K562 (cell line): ENCODE measurements at regions not wholly inside any gene's neighbourhood (a gene's known extent, or its start where the extent isn't known, plus 50 kb on each side); places are given as distances from the start of the nearest gene placed in this dataset.

Source experiments
- ATAC-seq: fragments of 200-7000 bp; cut with Tn5 transposase; 3 replicates; pipeline ENCODE4 v1.9.1; 2020; ENCODE audit warnings: moderate library complexity
- BruUV-seq: library from RNA; stranded (reverse); fragments of 400-500 nt; replicated peaks from 2 replicates; lab custom pipeline; 2021; lab: Mats Ljungman, UMichigan
- CTCF ChIA-PET: fragments of 300-600 bp; formaldehyde crosslinking; extraction: SDS; loops from one replicate; lab custom pipeline; 2021; ENCODE audit warnings: low intra/inter-chr PET ratio; lab: Yijun Ruan, JAX
- POLR2A ChIA-PET: fragments of 300-600, 350-650 bp; sonication (Branson Sonifier 250); formaldehyde crosslinking; extraction: SDS; loops from one replicate; lab custom pipeline; 2021; ENCODE audit warnings: antibody characterized with exemption, inconsistent platforms; lab: Yijun Ruan, JAX
- DNase-seq, 4 experiments: peaks; one replicate each; pipeline versions ENCODE4 v3.0.0 to v3.0.0-alpha.2; 2011 to 2018; ENCODE audit warnings: low spot score in 3 of 4, mixed read lengths in 3 of 4; ENCODE audit errors: extremely low read depth in 1 of 4
- FAIRE-seq: peaks from 2 replicates; lab custom pipeline; 2011; peaks lifted over from hg19 to GRCh38; lab: Jason Lieb, UNC
- H2AFZ ChIP-seq: 2 replicates; pipeline ENCODE4 v1.6.0; 2011; ENCODE audit warnings: low read depth, low read length, control low read depth, inconsistent platforms
- H3K27ac ChIP-seq: fragments of 200-600 bp; 3 replicates; pipeline ENCODE4 v1.8.0; 2011; ENCODE audit warnings: low read depth, mild to moderate bottlenecking, control low read depth, inconsistent platforms, low read length, moderate library complexity, mixed read lengths; ENCODE audit errors: extremely low read depth
- H3K27me3 ChIP-seq, 2 experiments: fragments of 300-600 bp in 1 of 2; 2 replicates in 1 of 2; 3 replicates in 1 of 2; pipeline versions ENCODE4 v1.6.0 to v1.8.0; 2011; ENCODE audit warnings: inconsistent platforms in 2 of 2, low read length in 2 of 2, mild to moderate bottlenecking in 1 of 2, mixed read lengths in 1 of 2, moderate library complexity in 1 of 2; ENCODE audit not compliant: control insufficient read depth in 2 of 2, insufficient read depth in 2 of 2
- H3K36me3 ChIP-seq: fragments of 300-600 bp; 3 replicates; pipeline ENCODE4 v1.8.0; 2011; ENCODE audit warnings: mild to moderate bottlenecking, low read length, inconsistent platforms; ENCODE audit not compliant: control insufficient read depth, insufficient read depth
- H3K4me1 ChIP-seq, 2 experiments: fragments of 200-600 bp in 1 of 2; replicated peaks in 1 of 2; 2 replicates in 1 of 2; 3 replicates in 1 of 2; pipeline versions ENCODE4 v1.5.1 to v1.8.0; 2011; ENCODE audit warnings: inconsistent platforms in 2 of 2, low read length in 2 of 2, mild to moderate bottlenecking in 1 of 2, mixed read lengths in 1 of 2, moderate library complexity in 1 of 2; ENCODE audit not compliant: control insufficient read depth in 2 of 2, insufficient read depth in 2 of 2
- H3K4me2 ChIP-seq: 2 replicates; pipeline ENCODE4 v1.6.1; 2011; ENCODE audit warnings: low read length, control low read depth, inconsistent platforms, mixed read lengths; ENCODE audit not compliant: insufficient read depth
- H3K4me3 ChIP-seq: fragments of 200-600 bp; sonication (generic), shearing (Covaris generic); 2 replicates; pipeline ENCODE4 v1.5.1; 2016; ENCODE audit warnings: control low read depth, inconsistent platforms
- H3K79me2 ChIP-seq: fragments of 200-600 bp; 3 replicates; pipeline ENCODE4 v1.8.0; 2011; ENCODE audit warnings: low read length, inconsistent platforms; ENCODE audit not compliant: control insufficient read depth, insufficient read depth
- H3K9ac ChIP-seq, 2 experiments: 2 replicates each; pipeline versions ENCODE4 v1.6.0 to v1.6.1; 2011; ENCODE audit warnings: low read depth in 2 of 2, low read length in 2 of 2, control low read depth in 1 of 2, inconsistent platforms in 1 of 2, mild to moderate bottlenecking in 1 of 2, mixed read lengths in 1 of 2; ENCODE audit not compliant: insufficient read depth in 1 of 2
- H3K9me1 ChIP-seq: one replicate; pipeline ENCODE4 v1.6.0; 2011; ENCODE audit warnings: inconsistent platforms, mild to moderate bottlenecking, low read length, moderate library complexity; ENCODE audit not compliant: control insufficient read depth, insufficient read depth
- H3K9me3 ChIP-seq: replicated peaks from 2 replicates; pipeline ENCODE4 v1.5.1; 2011; ENCODE audit warnings: low read depth, low read length, inconsistent platforms; ENCODE audit not compliant: control insufficient read depth, insufficient read depth
- H4K20me1 ChIP-seq: replicated peaks from 2 replicates; pipeline ENCODE4 v1.6.1; 2011; ENCODE audit warnings: low read length, inconsistent platforms, mixed read lengths; ENCODE audit not compliant: control insufficient read depth, insufficient read depth
- BRD9 ChIP-seq: fragments of 450-650 bp; IDR thresholded peaks from 2 replicates; pipeline ENCODE4 v1.6.1; 2018; ENCODE audit warnings: low read depth; ENCODE audit not compliant: partially characterized antibody
- E2F3 ChIP-seq: fragments of 250-450 bp; sonication (Bioruptor Pico); IDR thresholded peaks from 2 replicates; pipeline ENCODE4 v1.4.0; 2020; ENCODE audit warnings: mild to moderate bottlenecking
- MYNN ChIP-seq, 2 experiments: sonication (generic); formaldehyde crosslinking in 1 of 2; IDR thresholded peaks; 2 replicates each; pipeline versions ENCODE4 v1.5.0 to v1.6.1; 2016 to 2020; ENCODE audit warnings: antibody characterized with exemption in 1 of 2, missing genetic modification reagents in 1 of 2
- NCOA6 ChIP-seq: fragments of 450-650 bp; IDR thresholded peaks from 2 replicates; pipeline ENCODE4 v1.6.1; 2017; ENCODE audit warnings: mild to moderate bottlenecking
- TGIF2 ChIP-seq: sonication (generic); formaldehyde crosslinking; IDR thresholded peaks from 2 replicates; pipeline ENCODE4 v1.8.1; 2022; ENCODE audit warnings: mild to moderate bottlenecking, missing genetic modification reagents, moderate library complexity
- in situ Hi-C: fragments of 300-500 bp; cut with MboI; formaldehyde crosslinking; loops from 4 replicates; pipeline ENCODE4 v1.15.0; 2018; ENCODE audit warnings: inconsistent platforms, mixed read lengths
- intact Hi-C: fragments of 100-400 bp; cut with micrococcal nuclease; formaldehyde crosslinking; loops from 2 replicates; pipeline ENCODE4 v1.14.2; 2022
- TF ChIP-seq, protein P1 (sequence below): fragments of 250-450 bp; sonication (Bioruptor Pico); IDR thresholded peaks from 2 replicates; pipeline ENCODE4 v1.5.0; 2022; ENCODE audit warnings: mild to moderate bottlenecking
- TF ChIP-seq, protein P2 (sequence below): sonication (generic); formaldehyde crosslinking; IDR thresholded peaks from 2 replicates; pipeline ENCODE4 v1.8.1; 2022; ENCODE audit warnings: missing genetic modification reagents
- TF ChIP-seq, protein P3 (sequence below): fragments of 200-800 bp; sonication (Bioruptor generic); IDR thresholded peaks from 2 replicates; pipeline ENCODE4 v1.6.1; 2016; ENCODE audit warnings: missing genetic modification characterization, missing compliant biosample characterization
- TF ChIP-seq, protein P4 (sequence below): fragments of 450-650 bp; IDR thresholded peaks from 2 replicates; pipeline ENCODE4 v1.6.1; 2017; ENCODE audit warnings: mild to moderate bottlenecking, moderate library complexity
- TF ChIP-seq, protein P5 (sequence below), 2 experiments: IDR thresholded peaks; 2 replicates each; pipeline ENCODE4 v1.6.1; 2012; ENCODE audit warnings: improper control_type of control experiment in 2 of 2, low read depth in 2 of 2, low read length in 2 of 2, borderline replicate concordance in 1 of 2

DNA sequence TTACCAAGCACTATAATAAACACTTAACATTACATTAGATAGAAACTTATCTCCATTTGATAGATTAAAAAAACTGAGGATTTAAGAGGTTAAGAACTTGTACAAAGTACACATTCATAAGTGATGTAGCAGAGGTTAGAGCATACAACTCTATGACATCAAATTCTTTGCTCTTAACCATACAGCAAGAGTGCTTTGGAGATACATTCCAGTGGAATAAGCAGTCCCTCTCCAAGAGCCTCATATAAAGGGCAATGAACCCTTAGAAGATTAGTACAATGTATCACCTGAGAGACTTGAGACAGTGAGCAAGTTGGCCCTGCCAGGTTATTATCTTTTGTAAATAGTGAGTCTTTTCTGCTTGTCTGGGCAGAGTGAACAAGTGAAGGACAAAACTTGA, 600.4 kb upstream of the CT83 start:
- Histone ChIP-seq H3K4me1 (no peaks in the 10 kb centered on the region), H4K20me1 (no peaks in the 10 kb centered on the region), H3K27me3 (no peaks in the 10 kb centered on the region), H3K4me3 (no peak overlapping the region), H2AFZ (no peak overlapping the region), H3K9me3 (no peaks in the 10 kb centered on the region), H3K79me2 (no peaks in the 10 kb centered on the region), H3K36me3 (no peaks in the 10 kb centered on the region), H3K9me1 (no peaks in the 10 kb centered on the region), H3K4me2 (no peak overlapping the region), H3K27ac (no peak overlapping the region), H3K9ac (no peak overlapping the region)
- BruUV-seq: no TSS peak
- in situ Hi-C loops: no loop called here
- ChIA-PET POLR2A (no interaction called here), CTCF (no interaction called here)
- intact Hi-C loops: no loop called here
- FAIRE-seq: no peak
- no peak for ATAC-seq
- no peak for DNase-seq
- no peak for TF ChIP-seq BRD9
- TF ChIP-seq, protein P1, sequence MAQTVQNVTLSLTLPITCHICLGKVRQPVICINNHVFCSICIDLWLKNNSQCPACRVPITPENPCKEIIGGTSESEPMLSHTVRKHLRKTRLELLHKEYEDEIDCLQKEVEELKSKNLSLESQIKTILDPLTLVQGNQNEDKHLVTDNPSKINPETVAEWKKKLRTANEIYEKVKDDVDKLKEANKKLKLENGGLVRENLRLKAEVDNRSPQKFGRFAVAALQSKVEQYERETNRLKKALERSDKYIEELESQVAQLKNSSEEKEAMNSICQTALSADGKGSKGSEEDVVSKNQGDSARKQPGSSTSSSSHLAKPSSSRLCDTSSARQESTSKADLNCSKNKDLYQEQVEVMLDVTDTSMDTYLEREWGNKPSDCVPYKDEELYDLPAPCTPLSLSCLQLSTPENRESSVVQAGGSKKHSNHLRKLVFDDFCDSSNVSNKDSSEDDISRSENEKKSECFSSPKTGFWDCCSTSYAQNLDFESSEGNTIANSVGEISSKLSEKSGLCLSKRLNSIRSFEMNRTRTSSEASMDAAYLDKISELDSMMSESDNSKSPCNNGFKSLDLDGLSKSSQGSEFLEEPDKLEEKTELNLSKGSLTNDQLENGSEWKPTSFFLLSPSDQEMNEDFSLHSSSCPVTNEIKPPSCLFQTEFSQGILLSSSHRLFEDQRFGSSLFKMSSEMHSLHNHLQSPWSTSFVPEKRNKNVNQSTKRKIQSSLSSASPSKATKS (CRISPR knock-in tag): no peak
- no peak for TF ChIP-seq MYNN (IDR thresholded peaks at IDR 0.05)
- no peak for TF ChIP-seq MYNN (CRISPR knock-in tag; IDR thresholded peaks at IDR 0.05)
- TF ChIP-seq, protein P2, sequence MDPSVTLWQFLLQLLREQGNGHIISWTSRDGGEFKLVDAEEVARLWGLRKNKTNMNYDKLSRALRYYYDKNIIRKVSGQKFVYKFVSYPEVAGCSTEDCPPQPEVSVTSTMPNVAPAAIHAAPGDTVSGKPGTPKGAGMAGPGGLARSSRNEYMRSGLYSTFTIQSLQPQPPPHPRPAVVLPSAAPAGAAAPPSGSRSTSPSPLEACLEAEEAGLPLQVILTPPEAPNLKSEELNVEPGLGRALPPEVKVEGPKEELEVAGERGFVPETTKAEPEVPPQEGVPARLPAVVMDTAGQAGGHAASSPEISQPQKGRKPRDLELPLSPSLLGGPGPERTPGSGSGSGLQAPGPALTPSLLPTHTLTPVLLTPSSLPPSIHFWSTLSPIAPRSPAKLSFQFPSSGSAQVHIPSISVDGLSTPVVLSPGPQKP (CRISPR knock-in tag): no peak
- TF ChIP-seq E2F3 (CRISPR knock-in tag): no peak
- TF ChIP-seq TGIF2 (CRISPR knock-in tag): no peak
- TF ChIP-seq, protein P3, sequence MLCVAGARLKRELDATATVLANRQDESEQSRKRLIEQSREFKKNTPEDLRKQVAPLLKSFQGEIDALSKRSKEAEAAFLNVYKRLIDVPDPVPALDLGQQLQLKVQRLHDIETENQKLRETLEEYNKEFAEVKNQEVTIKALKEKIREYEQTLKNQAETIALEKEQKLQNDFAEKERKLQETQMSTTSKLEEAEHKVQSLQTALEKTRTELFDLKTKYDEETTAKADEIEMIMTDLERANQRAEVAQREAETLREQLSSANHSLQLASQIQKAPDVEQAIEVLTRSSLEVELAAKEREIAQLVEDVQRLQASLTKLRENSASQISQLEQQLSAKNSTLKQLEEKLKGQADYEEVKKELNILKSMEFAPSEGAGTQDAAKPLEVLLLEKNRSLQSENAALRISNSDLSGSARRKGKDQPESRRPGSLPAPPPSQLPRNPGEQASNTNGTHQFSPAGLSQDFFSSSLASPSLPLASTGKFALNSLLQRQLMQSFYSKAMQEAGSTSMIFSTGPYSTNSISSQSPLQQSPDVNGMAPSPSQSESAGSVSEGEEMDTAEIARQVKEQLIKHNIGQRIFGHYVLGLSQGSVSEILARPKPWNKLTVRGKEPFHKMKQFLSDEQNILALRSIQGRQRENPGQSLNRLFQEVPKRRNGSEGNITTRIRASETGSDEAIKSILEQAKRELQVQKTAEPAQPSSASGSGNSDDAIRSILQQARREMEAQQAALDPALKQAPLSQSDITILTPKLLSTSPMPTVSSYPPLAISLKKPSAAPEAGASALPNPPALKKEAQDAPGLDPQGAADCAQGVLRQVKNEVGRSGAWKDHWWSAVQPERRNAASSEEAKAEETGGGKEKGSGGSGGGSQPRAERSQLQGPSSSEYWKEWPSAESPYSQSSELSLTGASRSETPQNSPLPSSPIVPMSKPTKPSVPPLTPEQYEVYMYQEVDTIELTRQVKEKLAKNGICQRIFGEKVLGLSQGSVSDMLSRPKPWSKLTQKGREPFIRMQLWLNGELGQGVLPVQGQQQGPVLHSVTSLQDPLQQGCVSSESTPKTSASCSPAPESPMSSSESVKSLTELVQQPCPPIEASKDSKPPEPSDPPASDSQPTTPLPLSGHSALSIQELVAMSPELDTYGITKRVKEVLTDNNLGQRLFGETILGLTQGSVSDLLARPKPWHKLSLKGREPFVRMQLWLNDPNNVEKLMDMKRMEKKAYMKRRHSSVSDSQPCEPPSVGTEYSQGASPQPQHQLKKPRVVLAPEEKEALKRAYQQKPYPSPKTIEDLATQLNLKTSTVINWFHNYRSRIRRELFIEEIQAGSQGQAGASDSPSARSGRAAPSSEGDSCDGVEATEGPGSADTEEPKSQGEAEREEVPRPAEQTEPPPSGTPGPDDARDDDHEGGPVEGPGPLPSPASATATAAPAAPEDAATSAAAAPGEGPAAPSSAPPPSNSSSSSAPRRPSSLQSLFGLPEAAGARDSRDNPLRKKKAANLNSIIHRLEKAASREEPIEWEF (CRISPR knock-in tag): no peak
- TF ChIP-seq, protein P4, sequence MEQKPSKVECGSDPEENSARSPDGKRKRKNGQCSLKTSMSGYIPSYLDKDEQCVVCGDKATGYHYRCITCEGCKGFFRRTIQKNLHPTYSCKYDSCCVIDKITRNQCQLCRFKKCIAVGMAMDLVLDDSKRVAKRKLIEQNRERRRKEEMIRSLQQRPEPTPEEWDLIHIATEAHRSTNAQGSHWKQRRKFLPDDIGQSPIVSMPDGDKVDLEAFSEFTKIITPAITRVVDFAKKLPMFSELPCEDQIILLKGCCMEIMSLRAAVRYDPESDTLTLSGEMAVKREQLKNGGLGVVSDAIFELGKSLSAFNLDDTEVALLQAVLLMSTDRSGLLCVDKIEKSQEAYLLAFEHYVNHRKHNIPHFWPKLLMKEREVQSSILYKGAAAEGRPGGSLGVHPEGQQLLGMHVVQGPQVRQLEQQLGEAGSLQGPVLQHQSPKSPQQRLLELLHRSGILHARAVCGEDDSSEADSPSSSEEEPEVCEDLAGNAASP: no peak
- no peak for TF ChIP-seq NCOA6
- TF ChIP-seq, protein P5, sequence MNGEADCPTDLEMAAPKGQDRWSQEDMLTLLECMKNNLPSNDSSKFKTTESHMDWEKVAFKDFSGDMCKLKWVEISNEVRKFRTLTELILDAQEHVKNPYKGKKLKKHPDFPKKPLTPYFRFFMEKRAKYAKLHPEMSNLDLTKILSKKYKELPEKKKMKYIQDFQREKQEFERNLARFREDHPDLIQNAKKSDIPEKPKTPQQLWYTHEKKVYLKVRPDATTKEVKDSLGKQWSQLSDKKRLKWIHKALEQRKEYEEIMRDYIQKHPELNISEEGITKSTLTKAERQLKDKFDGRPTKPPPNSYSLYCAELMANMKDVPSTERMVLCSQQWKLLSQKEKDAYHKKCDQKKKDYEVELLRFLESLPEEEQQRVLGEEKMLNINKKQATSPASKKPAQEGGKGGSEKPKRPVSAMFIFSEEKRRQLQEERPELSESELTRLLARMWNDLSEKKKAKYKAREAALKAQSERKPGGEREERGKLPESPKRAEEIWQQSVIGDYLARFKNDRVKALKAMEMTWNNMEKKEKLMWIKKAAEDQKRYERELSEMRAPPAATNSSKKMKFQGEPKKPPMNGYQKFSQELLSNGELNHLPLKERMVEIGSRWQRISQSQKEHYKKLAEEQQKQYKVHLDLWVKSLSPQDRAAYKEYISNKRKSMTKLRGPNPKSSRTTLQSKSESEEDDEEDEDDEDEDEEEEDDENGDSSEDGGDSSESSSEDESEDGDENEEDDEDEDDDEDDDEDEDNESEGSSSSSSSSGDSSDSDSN (IDR thresholded peaks at IDR 0.05; ENCODE audit: borderline replicate concordance in 1 of 2, low read depth in 2 of 2, low read length in 2 of 2): no peak
